PC-9 (cell line): ENCODE measurements at regions not wholly inside any gene's neighbourhood (a gene's known extent, or its start where the extent isn't known, plus 50 kb on each side); places are given as distances from the start of the nearest gene placed in this dataset.

Experiments used
- BruUV-seq: library from RNA; stranded (reverse); fragments of 400-500 nt; replicated peaks from 2 replicates; lab custom pipeline; 2021; lab: Mats Ljungman, UMichigan
- CTCF ChIA-PET: fragments of 300-600 bp; sonication (Branson Sonifier 250); formaldehyde crosslinking; loops from one replicate; lab custom pipeline; 2022; ENCODE audit warnings: antibody characterized with exemption; lab: Charles Lee
- POLR2A ChIA-PET: fragments of 300-600 bp; sonication (Branson Sonifier 250); formaldehyde crosslinking; loops from one replicate; lab custom pipeline; 2022; ENCODE audit warnings: antibody characterized with exemption; ENCODE audit not compliant: unreplicated experiment; lab: Charles Lee
- DNase-seq, 2 experiments: peaks; one replicate each; pipeline versions ENCODE4 v3.0.0 to v3.0.0-alpha.2; 2015 to 2022; ENCODE audit warnings: mixed read lengths in 1 of 2
- H2AFZ ChIP-seq: fragments of 200-600 bp; sonication (generic); 2 replicates; pipeline ENCODE4 v1.8.1; 2017; ENCODE audit warnings: antibody characterized with exemption
- H3F3A ChIP-seq: fragments of 200-600 bp; sonication (generic); 2 replicates; pipeline ENCODE4 v1.8.1; 2017; ENCODE audit warnings: antibody characterized with exemption, mild to moderate bottlenecking, low read depth; ENCODE audit not compliant: insufficient read depth
- H3K27ac ChIP-seq: fragments of 200-600 bp; sonication (generic); 2 replicates; pipeline ENCODE4 v1.6.1; 2016; ENCODE audit warnings: mixed run types
- H3K27me3 ChIP-seq: fragments of 200-600 bp; sonication (generic); 2 replicates; pipeline ENCODE4 v1.6.1; 2016; ENCODE audit warnings: low read depth, mixed run types; ENCODE audit not compliant: insufficient read depth
- H3K36me3 ChIP-seq: fragments of 200-600 bp; sonication (generic); 2 replicates; pipeline ENCODE4 v1.6.1; 2016; ENCODE audit warnings: low read depth, mixed run types
- H3K4me1 ChIP-seq: fragments of 200-600 bp; sonication (generic); replicated peaks from 2 replicates; pipeline ENCODE4 v1.6.1; 2016; ENCODE audit warnings: mixed run types; ENCODE audit not compliant: insufficient read depth
- H3K4me2 ChIP-seq: fragments of 200-600 bp; sonication (generic); 2 replicates; pipeline ENCODE4 v1.6.1; 2017; ENCODE audit warnings: mixed run types
- H3K4me3 ChIP-seq: fragments of 200-600 bp; sonication (generic); 2 replicates; pipeline ENCODE4 v1.6.1; 2016; ENCODE audit warnings: mixed run types
- H3K79me2 ChIP-seq: fragments of 200-600 bp; sonication (generic); 2 replicates; pipeline ENCODE4 v1.6.1; 2017; ENCODE audit warnings: low read depth, mixed run types
- H3K9me2 ChIP-seq: fragments of 200-600 bp; sonication (generic); 2 replicates; pipeline ENCODE4 v1.8.1; 2017; ENCODE audit warnings: mild to moderate bottlenecking; ENCODE audit not compliant: insufficient read depth
- H3K9me3 ChIP-seq: fragments of 200-600 bp; sonication (generic); 2 replicates; pipeline ENCODE4 v1.8.1; 2016; ENCODE audit warnings: low read depth; ENCODE audit not compliant: insufficient read depth
- H4K20me1 ChIP-seq: fragments of 200-600 bp; sonication (generic); 2 replicates; pipeline ENCODE4 v1.8.1; 2017; ENCODE audit not compliant: insufficient read depth
- CTCF ChIP-seq: fragments of 200-600 bp; sonication (generic); conservative IDR thresholded peaks from 2 replicates; pipeline ENCODE4 v1.6.1; 2017; ENCODE audit warnings: mixed run types, antibody characterized with exemption, mild to moderate bottlenecking, moderate library complexity
- EZH2 ChIP-seq: fragments of 200-600 bp; sonication (generic); IDR thresholded peaks from 2 replicates; pipeline ENCODE4 v1.8.0; 2017; ENCODE audit warnings: antibody characterized with exemption, low read depth
- intact Hi-C: fragments of 100-400 bp; cut with micrococcal nuclease; formaldehyde crosslinking; loops from one replicate; pipeline ENCODE4 v1.10.0; 2022; ENCODE audit not compliant: unreplicated experiment

GRCh38 chr13:33525763-33526162 is 240.2 kb upstream of the STARD13 start:
- Histone ChIP-seq H3K4me3 (no peak overlapping the region), H4K20me1 (no peaks in the 10 kb centered on the region), H2AFZ (no peak overlapping the region), H3K4me2 (no peak overlapping the region), H3F3A (no peaks in the 10 kb centered on the region), H3K36me3 (no peaks in the 10 kb centered on the region), H3K9me2 (no peaks in the 10 kb centered on the region), H3K79me2 (no peaks in the 10 kb centered on the region), H3K4me1 (no peaks in the 10 kb centered on the region), H3K27me3 (no peaks in the 10 kb centered on the region), H3K9me3 (no peaks in the 10 kb centered on the region), H3K27ac (no peak overlapping the region)
- ChIA-PET POLR2A (no interaction called here), CTCF (no interaction called here)
- BruUV-seq: no TSS peak
- no peak for TF ChIP-seq EZH2
- no peak for TF ChIP-seq CTCF
- intact Hi-C loops: no loop called here
- no peak for DNase-seq

GRCh38 chr13:33526718-33527117 is 241.2 kb upstream of the STARD13 start:
- no peak overlapping the region for H2AFZ ChIP-seq
- CTCF ChIA-PET: no interaction called here
- POLR2A ChIA-PET: no interaction called here
- no peaks in the 10 kb centered on the region for H4K20me1 ChIP-seq
- H3K9me2 ChIP-seq: no peaks in the 10 kb centered on the region
- intact Hi-C loops: no loop called here
- H3K36me3 ChIP-seq: no peaks in the 10 kb centered on the region
- no peak overlapping the region for H3K4me3 ChIP-seq
- no peak for TF ChIP-seq EZH2
- TF ChIP-seq CTCF: no peak
- no peaks in the 10 kb centered on the region for H3K4me1 ChIP-seq
- no peak overlapping the region for H3K27ac ChIP-seq
- H3K4me2 ChIP-seq: no peak overlapping the region
- H3K79me2 ChIP-seq: no peaks in the 10 kb centered on the region
- no peaks in the 10 kb centered on the region for H3K27me3 ChIP-seq
- no peak for DNase-seq
- H3K9me3 ChIP-seq: no peaks in the 10 kb centered on the region
- BruUV-seq: no TSS peak
- H3F3A ChIP-seq: no peaks in the 10 kb centered on the region

GRCh38 chr13:33528896-33529295 is 243.3 kb upstream of the STARD13 start:
- H3K27ac ChIP-seq: no peak overlapping the region
- no TSS peak for BruUV-seq
- CTCF ChIA-PET: no interaction called here
- no peaks in the 10 kb centered on the region for H3K27me3 ChIP-seq
- H3K4me3 ChIP-seq: no peak overlapping the region
- intact Hi-C loops: no loop called here
- TF ChIP-seq EZH2 (no peak), CTCF (no peak)
- no peak overlapping the region for H2AFZ ChIP-seq
- no peak overlapping the region for H3K4me2 ChIP-seq
- H3F3A ChIP-seq: no peaks in the 10 kb centered on the region
- no peaks in the 10 kb centered on the region for H3K79me2 ChIP-seq
- no peaks in the 10 kb centered on the region for H3K9me2 ChIP-seq
- H3K36me3 ChIP-seq: no peaks in the 10 kb centered on the region
- no peaks in the 10 kb centered on the region for H3K4me1 ChIP-seq
- DNase-seq: no peak
- no peaks in the 10 kb centered on the region for H4K20me1 ChIP-seq
- POLR2A ChIA-PET: no interaction called here
- H3K9me3 ChIP-seq: no peaks in the 10 kb centered on the region
